ENCODE measurements at regions not wholly inside any gene's neighbourhood (a gene's known extent, or its start where the extent isn't known, plus 50 kb on each side); places are given as distances from the start of the nearest gene placed in this dataset.

GRCh38 chrX:125694171-125694570, 374.5 kb downstream of the TEX13C start:
- TF ChIP-seq CTCF (IDR thresholded peaks at IDR 0.05) (no peak), POLR2A (IDR thresholded peaks at IDR 0.05) (no peak)

All from heart left ventricle (tissue), 13 donors.